Ovary (tissue), 7 donors: ENCODE measurements at regions not wholly inside any gene's neighbourhood (a gene's known extent, or its start where the extent isn't known, plus 50 kb on each side); places are given as distances from the start of the nearest gene placed in this dataset.
"Not testable (repeated sequence)": the region's sequence is repeated elsewhere in the genome, so short reads cannot be mapped to it uniquely, and the experiment has no call there.

Source experiments
- DNase-seq, 5 donors: peaks; one replicate each; pipeline ENCODE4 v3.0.0-alpha.2; 2019 to 2020
- H3K27ac ChIP-seq, 2 donors: fragments of 200-600 bp; one replicate each; pipeline versions ENCODE4 v1.5.1 to v1.8.0; 2019 to 2022
- H3K27me3 ChIP-seq: fragments of 200-600 bp; one replicate; pipeline ENCODE4 v1.8.0; 2022
- H3K36me3 ChIP-seq: fragments of 200-600 bp; sonication (generic); one replicate; pipeline ENCODE4 v1.5.1; 2019
- H3K4me1 ChIP-seq: one replicate; pipeline ENCODE4 v1.8.1; 2013; ENCODE audit warnings: mild to moderate bottlenecking, moderate library complexity; ENCODE audit not compliant: insufficient read depth
- H3K4me3 ChIP-seq: fragments of 200-600 bp; sonication (generic); one replicate; pipeline ENCODE4 v1.5.1; 2017
- H3K9me3 ChIP-seq, 2 donors: fragments of 200-600 bp in 1 of 2; sonication (generic) in 1 of 2; one replicate each; pipeline versions ENCODE4 v1.5.1 to v1.8.1; 2013 to 2019; ENCODE audit warnings: mild to moderate bottlenecking in 1 of 2, moderate library complexity in 1 of 2
- WGBS, 3 donors: extraction: QIAGEN DNeasy Blood & Tissue Kit in 1 of 3; methylation state at CpG; one replicate each; pipeline versions ENCODE4 v1.1.5 to v1.1.7; 2013 to 2017; 5-methylcytosine and 5-hydroxymethylcytosine counted together
- intact Hi-C, 4 donors: fragments of 100-400 bp; cut with DNase I; formaldehyde crosslinking; loops; one replicate each; pipeline versions ENCODE4 v1.11.0 to v1.15.1; 2022 to 2023
- donor health status: DM: no; HTN: no; CAD: no; lungs with moderate emphysema.
- donor health status: DM: no; HTN: no; CAD: no.
- donor health status: Bipolar disorder and iron deficiency.
- donor health status: DM: no; HTN: no; CAD: no.
- donor health status: DM: yes; HTN: yes; CAD: no.

DNA sequence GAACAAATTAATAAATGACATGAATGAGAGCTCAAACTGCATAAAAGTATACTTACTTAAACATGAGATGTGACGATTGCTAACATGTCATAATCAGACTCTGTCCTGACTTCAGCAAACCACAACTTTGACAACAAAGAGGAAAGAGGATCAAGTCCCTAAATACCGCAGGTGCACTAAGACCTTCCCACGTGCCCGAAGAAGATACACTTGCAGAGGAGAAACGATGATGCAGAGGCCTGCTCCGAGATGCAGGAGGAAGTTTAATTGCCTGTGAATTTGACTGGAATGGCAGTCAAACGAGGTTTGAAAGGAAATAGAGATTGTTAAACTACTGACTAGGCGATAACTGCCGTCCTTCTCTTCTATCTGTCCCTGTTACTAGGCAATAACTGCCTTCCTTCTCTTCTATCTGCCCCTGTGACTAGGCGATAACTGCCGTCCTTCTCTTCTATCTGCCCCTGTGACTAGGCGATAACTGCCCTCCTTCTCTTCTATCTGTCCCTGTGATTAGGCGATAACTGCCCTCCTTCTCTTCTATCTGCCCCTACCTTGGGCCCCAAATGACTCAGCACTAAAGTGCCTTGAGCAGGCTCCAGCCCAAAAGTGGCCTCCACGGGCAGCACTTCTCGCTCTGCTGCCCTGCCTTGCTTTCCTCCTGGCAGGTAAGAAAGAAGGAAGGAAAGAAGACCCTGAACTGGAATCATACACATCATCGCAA, 2226.0 kb upstream of the DEFB115 start:
- WGBS, 3 donors = 68 to 78% (median 75%) methylated on average over 15 to 16 of the region's 16 CpGs

DNA sequence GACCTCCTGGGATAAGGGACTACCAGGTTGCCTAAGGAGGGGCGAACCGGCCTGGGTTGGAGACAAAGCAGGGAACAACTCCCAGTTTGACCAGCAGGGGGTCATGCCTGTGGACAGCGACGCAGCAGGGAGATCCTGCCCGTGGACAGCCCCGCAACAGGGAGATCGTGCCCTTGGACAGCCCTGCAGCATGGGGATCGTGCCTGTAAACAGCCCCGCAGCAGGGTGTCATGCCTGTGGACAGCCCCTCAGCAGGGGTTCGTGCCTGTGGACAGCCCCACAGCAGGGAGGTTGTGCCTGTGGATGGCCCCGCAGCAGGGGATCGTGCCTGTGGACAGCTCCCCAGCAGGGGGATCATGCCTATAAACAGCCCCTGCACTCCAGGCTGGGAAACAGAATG, 2213.2 kb upstream of the DEFB115 start:
- H3K36me3 ChIP-seq, intact Hi-C loops: not testable (repeated sequence)
- 74 to 79% (median 75%) methylated on average over 12 of the region's 12 CpGs for WGBS, 3 donors

More for the DNA sequence above, 2226.0 kb upstream of the DEFB115 start:
- intact Hi-C loops, H3K36me3 ChIP-seq, H3K9me3 ChIP-seq, H3K4me1 ChIP-seq, H3K27me3 ChIP-seq, H3K27ac ChIP-seq, DNase-seq, H3K4me3 ChIP-seq: not testable (repeated sequence)

DNA sequence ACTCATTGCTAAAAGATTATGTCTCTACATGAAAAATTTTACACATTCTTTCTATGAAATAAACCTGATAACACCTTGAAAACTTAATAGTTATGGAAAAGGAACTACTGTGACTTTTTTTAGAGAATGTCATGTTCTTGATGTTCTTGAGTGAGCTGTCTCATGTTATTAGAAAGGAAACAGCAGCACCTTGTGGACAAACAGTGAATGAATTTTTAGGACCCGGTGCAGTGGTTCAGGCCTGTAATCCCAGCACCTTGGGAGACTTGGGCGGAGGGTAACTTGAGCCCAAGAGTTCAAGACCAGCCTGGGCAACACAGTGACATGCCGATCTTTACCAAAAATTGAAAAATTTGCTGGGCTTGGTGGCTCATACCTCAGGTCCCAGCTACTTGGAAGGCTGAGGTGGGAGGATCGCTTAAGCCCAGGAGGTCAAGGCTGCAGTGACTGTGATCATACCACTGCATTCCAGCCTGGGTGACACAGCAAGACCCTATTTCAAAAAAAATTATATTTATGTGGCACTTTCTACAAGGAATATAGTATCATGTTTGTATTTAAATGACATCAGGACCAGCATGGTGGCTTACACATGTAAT, 2207.4 kb upstream of the DEFB115 start:
- DNase-seq = not testable (repeated sequence)

More for the DNA sequence above, 2213.2 kb upstream of the DEFB115 start:
- H3K9me3 ChIP-seq, DNase-seq, H3K4me1 ChIP-seq, H3K4me3 ChIP-seq, H3K27me3 ChIP-seq, H3K27ac ChIP-seq: not testable (repeated sequence)

DNA sequence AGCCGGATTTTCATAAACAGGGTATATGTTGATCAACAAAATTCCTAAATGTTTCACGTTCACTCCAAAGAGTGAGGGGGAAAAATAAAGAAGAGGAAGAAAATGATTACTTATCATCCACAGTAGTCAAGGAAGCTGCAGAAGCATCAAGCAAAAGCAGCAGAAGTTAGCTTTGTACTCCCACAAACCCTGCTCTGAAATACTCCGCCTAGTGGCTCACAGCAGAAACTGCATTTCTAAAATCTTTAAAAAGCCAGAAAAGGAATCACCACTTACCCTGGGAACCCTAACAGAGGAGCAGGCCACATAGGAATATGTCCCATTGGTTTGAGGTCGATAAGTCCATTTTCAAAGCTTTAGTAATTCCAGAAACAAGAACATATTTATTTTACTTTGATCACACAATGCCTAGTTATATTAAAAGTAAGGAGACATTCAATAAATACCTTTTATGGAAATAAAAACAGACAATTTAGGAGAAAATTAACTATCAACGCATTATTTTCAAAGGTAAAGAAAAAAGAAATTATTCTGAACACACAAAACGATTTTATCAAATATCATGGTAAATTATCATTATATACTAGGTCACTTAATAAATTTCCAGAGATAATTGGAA, 2199.5 kb upstream of the DEFB115 start:
- H3K27me3 ChIP-seq, DNase-seq, intact Hi-C loops, H3K36me3 ChIP-seq, H3K4me1 ChIP-seq, H3K27ac ChIP-seq, H3K9me3 ChIP-seq, H3K4me3 ChIP-seq: not testable (repeated sequence)
- 28 to 32% (median 31%) methylated on average over 6 of the region's 6 CpGs for WGBS, 3 donors

More for the DNA sequence above, 2207.4 kb upstream of the DEFB115 start:
- intact Hi-C loops, H3K27me3 ChIP-seq, H3K9me3 ChIP-seq, H3K4me1 ChIP-seq, H3K27ac ChIP-seq, H3K4me3 ChIP-seq, H3K36me3 ChIP-seq: not testable (repeated sequence)
- 56 to 65% (median 64%) methylated on average over 4 of the region's 4 CpGs for WGBS, 3 donors

DNA sequence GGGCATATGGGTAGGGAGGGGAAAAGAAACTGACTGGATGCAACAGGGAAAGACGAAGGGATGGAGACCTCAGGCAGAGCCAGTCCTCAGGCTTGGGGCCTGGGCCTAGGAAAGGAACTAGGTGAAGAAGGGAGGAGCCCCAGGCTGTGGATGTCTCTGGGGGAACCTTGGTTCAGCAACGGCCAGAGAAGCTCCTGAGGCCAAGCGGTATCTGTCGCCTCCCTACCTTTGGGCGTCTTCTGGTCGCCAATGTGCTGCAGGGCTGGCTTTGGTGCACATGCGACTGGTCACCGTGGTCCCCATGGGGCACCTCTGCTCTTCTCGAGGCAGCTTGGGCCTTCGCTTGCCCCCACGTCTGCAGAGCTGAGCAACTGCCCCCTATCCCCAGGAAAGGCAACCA, 2195.0 kb upstream of the DEFB115 start:
- H3K36me3 ChIP-seq, H3K4me3 ChIP-seq, H3K27me3 ChIP-seq, H3K4me1 ChIP-seq, H3K9me3 ChIP-seq, DNase-seq, intact Hi-C loops, H3K27ac ChIP-seq: not testable (repeated sequence)
- 70 to 81% (median 75%) methylated on average over 11 of the region's 11 CpGs for WGBS, 3 donors

DNA sequence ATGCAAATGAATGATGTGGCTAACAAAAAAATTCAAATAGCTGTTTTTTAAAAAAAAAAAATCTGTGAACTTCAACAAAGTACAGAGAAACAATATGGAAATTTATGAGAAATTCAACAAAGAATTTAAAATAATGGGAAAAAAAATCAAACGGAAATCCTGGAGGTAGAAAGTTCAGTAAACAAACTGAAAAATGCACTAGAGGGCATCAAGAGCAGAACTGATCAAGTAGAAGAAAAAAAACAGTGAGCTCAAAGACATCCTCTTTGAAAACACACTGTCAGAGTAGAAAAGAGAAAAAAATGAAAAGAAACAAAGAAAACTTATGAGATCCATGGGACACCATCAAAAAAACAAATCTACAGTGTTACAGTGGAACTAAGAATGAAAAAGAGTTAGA, 2191.1 kb upstream of the DEFB115 start:
- H3K27me3 ChIP-seq, DNase-seq, H3K36me3 ChIP-seq, H3K4me1 ChIP-seq, H3K9me3 ChIP-seq, H3K27ac ChIP-seq, intact Hi-C loops, H3K4me3 ChIP-seq: not testable (repeated sequence)
- WGBS, 3 donors = 30 to 50% (median 40%) methylated on average over 1 of the region's 1 CpG

DNA sequence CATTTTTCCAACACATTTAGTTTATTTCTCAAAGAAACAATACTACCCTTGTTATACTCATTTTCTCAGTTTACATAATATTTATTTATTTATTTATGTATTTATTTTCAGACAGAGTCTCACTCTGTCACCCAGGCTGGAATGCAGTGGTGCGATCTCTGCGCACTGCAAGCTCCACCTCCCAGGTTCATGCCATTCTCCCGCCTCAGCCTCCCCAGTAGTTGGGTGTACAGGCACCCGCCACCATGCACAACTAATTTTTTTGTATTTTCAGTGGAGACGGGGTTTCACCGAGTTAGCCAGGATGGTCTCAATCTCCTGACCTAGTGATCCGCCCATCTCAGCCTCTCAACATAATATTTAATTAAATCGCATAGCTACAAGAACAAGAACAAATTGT, 2183.8 kb upstream of the DEFB115 start:
- H3K27ac ChIP-seq, H3K27me3 ChIP-seq, intact Hi-C loops, H3K4me3 ChIP-seq, H3K36me3 ChIP-seq, DNase-seq, H3K9me3 ChIP-seq, H3K4me1 ChIP-seq: not testable (repeated sequence)
- WGBS, 3 donors = 73 to 76% (median 75%) methylated on average over 8 of the region's 8 CpGs
